ENCODE measurements at regions not wholly inside any gene's neighbourhood (a gene's known extent, or its start where the extent isn't known, plus 50 kb on each side); places are given as distances from the start of the nearest gene placed in this dataset.

DNA sequence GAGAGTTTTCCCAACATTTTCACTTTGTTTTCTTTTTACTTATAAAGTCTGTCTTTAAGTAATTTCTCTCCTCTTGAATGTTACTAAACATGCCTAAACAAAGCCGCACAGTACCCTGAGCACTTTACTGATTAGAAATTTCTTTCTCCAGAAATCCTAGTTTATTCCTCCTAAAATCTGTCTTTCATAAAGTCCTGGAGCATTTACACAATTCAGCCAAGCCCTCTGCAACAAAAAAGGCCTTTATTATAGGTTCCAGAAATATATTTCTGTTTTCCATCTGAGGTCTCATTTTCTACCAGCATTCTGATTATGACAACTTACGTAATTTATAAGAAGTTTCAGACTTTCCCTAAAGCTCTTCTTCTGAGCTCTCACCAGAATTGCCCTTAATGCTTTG lies 549.5 kb upstream of the OLFM3 start:
- no peaks in the 10 kb centered on the region for H3K27me3 ChIP-seq
- intact Hi-C loops (cut with DNase I): no loop called here
- H3K27ac ChIP-seq: no peak overlapping the region
- H3K36me3 ChIP-seq: no peaks in the 10 kb centered on the region
- no peak for TF ChIP-seq POLR2A (IDR thresholded peaks at IDR 0.05)
- TF ChIP-seq, protein P1, sequence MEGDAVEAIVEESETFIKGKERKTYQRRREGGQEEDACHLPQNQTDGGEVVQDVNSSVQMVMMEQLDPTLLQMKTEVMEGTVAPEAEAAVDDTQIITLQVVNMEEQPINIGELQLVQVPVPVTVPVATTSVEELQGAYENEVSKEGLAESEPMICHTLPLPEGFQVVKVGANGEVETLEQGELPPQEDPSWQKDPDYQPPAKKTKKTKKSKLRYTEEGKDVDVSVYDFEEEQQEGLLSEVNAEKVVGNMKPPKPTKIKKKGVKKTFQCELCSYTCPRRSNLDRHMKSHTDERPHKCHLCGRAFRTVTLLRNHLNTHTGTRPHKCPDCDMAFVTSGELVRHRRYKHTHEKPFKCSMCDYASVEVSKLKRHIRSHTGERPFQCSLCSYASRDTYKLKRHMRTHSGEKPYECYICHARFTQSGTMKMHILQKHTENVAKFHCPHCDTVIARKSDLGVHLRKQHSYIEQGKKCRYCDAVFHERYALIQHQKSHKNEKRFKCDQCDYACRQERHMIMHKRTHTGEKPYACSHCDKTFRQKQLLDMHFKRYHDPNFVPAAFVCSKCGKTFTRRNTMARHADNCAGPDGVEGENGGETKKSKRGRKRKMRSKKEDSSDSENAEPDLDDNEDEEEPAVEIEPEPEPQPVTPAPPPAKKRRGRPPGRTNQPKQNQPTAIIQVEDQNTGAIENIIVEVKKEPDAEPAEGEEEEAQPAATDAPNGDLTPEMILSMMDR (IDR thresholded peaks at IDR 0.05): no peak
- 79 to 81% methylated on average over 2 of the region's 2 CpGs for WGBS, 2 donors
- DNase-seq: no peak
- no peaks in the 10 kb centered on the region for H3K4me1 ChIP-seq
- H3K4me3 ChIP-seq (replicated peaks in 1 of 3): no peak overlapping the region
- H3K9me3 ChIP-seq: no peaks in the 10 kb centered on the region

GRCh38 chr1:102535829-102536505 lies 539.2 kb upstream of the OLFM3 start:
- Histone ChIP-seq H3K36me3 (no peaks in the 10 kb centered on the region), H3K27me3 (no peaks in the 10 kb centered on the region), H3K27ac (no peak overlapping the region), H3K9me3 (no peaks in the 10 kb centered on the region), H3K4me1 (no peaks in the 10 kb centered on the region), H3K4me3 (replicated peaks in 1 of 3) (no peak overlapping the region)
- TF ChIP-seq, protein P1 (IDR thresholded peaks at IDR 0.05): no peak
- TF ChIP-seq POLR2A (IDR thresholded peaks at IDR 0.05): no peak
- no peak for DNase-seq
- WGBS, 2 donors: 82 to 85% methylated on average over 5 of the region's 5 CpGs
- intact Hi-C loops (cut with DNase I): no loop called here

DNA sequence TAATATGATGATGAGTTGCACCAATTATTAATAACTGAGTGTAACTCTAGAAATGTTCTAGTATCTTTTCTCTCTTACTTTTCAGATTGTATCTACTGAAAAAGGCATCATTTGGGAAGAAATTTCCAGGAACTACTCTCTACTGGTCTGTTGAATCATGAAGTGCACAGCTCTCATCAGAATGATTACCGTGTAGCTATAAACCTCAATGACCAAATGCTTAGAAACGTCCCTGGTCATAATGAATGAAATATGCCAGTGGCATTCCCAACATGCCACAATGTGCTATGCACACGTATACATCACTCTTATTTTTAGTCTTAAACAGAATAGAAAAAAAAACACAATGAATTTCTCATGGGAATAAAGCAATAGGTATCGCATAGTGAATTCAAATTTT lies 534.3 kb upstream of the OLFM3 start:
- Histone ChIP-seq H3K27ac (no peak overlapping the region), H3K4me3 (replicated peaks in 1 of 3) (no peak overlapping the region), H3K27me3 (no peaks in the 10 kb centered on the region), H3K36me3 (no peaks in the 10 kb centered on the region), H3K4me1 (no peaks in the 10 kb centered on the region), H3K9me3 (no peaks in the 10 kb centered on the region)
- no peak for DNase-seq
- WGBS, 2 donors: 79 to 82% methylated on average over 4 of the region's 4 CpGs
- intact Hi-C loops (cut with DNase I): no loop called here
- TF ChIP-seq POLR2A (IDR thresholded peaks at IDR 0.05): no peak
- TF ChIP-seq, protein P1 (IDR thresholded peaks at IDR 0.05): no peak

GRCh38 chr1:102529446-102529845 lies 532.7 kb upstream of the OLFM3 start:
- DNase-seq: no peak
- Histone ChIP-seq H3K4me1 (no peaks in the 10 kb centered on the region), H3K36me3 (no peaks in the 10 kb centered on the region), H3K9me3 (no peaks in the 10 kb centered on the region), H3K4me3 (replicated peaks in 1 of 3) (no peak overlapping the region), H3K27ac (no peak overlapping the region), H3K27me3 (no peaks in the 10 kb centered on the region)
- TF ChIP-seq, protein P1 (IDR thresholded peaks at IDR 0.05): no peak
- TF ChIP-seq POLR2A (IDR thresholded peaks at IDR 0.05): no peak
- intact Hi-C loops (cut with DNase I): no loop called here
- WGBS, 2 donors: 78 to 100% methylated on average over 1 of the region's 1 CpG

GRCh38 chr1:102500758-102501157 lies 504.0 kb upstream of the OLFM3 start:
- H3K27ac ChIP-seq: no peak overlapping the region

More at GRCh38 chr1:102500758-102501157, 504.0 kb upstream of the OLFM3 start:
- H3K4me1 ChIP-seq: no peaks in the 10 kb centered on the region
- H3K9me3 ChIP-seq: no peaks in the 10 kb centered on the region
- TF ChIP-seq POLR2A (IDR thresholded peaks at IDR 0.05): no peak
- TF ChIP-seq, protein P1 (IDR thresholded peaks at IDR 0.05): no peak
- intact Hi-C loops (cut with DNase I): no loop called here
- no peaks in the 10 kb centered on the region for H3K27me3 ChIP-seq
- no peaks in the 10 kb centered on the region for H3K36me3 ChIP-seq
- 65 to 79% methylated on average over 3 of the region's 3 CpGs for WGBS, 2 donors
- no peak for DNase-seq
- no peak overlapping the region for H3K4me3 ChIP-seq (replicated peaks in 1 of 3)

All from thyroid gland (tissue), 4 donors.